Epithelial cell of esophagus (primary cell): ENCODE measurements at regions not wholly inside any gene's neighbourhood (a gene's known extent, or its start where the extent isn't known, plus 50 kb on each side); places are given as distances from the start of the nearest gene placed in this dataset.

ENCODE experiments used
- DNase-seq: peaks from one replicate; pipeline ENCODE4 v3.0.0; 2010; ENCODE audit warnings: low read depth
- H3K4me3 ChIP-seq: 2 replicates; pipeline ENCODE4 v1.5.1; 2011; ENCODE audit warnings: mild to moderate bottlenecking, low read length, control low read depth
- TF ChIP-seq, protein P1 (sequence below): IDR thresholded peaks from 2 replicates; pipeline ENCODE4 v1.5.1; 2011; ENCODE audit warnings: low read depth, mild to moderate bottlenecking, low read length, control low read depth, inconsistent platforms; ENCODE audit not compliant: insufficient read depth; ENCODE audit errors: missing control alignments

DNA sequence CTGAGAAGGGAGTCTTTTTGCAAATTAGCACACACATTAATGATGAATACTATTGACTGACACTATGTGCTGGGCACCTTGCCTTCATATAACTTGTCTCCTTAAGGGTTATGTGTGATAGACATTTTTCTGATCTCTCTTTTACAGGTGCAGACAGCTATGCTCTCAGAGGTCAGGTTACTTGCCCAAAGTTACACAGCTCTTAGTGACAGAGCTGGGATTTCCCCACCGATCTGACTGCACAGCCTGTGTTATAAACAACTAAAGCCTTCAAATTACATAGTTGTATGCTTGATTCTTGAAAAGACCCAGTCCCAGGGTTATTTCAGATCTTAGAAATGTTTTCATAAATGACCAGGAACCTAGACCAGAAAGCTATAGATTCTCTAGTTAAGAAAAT is 462.7 kb downstream of the EBF1 start:
- no peak overlapping the region for H3K4me3 ChIP-seq
- TF ChIP-seq, protein P1, sequence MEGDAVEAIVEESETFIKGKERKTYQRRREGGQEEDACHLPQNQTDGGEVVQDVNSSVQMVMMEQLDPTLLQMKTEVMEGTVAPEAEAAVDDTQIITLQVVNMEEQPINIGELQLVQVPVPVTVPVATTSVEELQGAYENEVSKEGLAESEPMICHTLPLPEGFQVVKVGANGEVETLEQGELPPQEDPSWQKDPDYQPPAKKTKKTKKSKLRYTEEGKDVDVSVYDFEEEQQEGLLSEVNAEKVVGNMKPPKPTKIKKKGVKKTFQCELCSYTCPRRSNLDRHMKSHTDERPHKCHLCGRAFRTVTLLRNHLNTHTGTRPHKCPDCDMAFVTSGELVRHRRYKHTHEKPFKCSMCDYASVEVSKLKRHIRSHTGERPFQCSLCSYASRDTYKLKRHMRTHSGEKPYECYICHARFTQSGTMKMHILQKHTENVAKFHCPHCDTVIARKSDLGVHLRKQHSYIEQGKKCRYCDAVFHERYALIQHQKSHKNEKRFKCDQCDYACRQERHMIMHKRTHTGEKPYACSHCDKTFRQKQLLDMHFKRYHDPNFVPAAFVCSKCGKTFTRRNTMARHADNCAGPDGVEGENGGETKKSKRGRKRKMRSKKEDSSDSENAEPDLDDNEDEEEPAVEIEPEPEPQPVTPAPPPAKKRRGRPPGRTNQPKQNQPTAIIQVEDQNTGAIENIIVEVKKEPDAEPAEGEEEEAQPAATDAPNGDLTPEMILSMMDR = no peak
- DNase-seq = no peak

DNA sequence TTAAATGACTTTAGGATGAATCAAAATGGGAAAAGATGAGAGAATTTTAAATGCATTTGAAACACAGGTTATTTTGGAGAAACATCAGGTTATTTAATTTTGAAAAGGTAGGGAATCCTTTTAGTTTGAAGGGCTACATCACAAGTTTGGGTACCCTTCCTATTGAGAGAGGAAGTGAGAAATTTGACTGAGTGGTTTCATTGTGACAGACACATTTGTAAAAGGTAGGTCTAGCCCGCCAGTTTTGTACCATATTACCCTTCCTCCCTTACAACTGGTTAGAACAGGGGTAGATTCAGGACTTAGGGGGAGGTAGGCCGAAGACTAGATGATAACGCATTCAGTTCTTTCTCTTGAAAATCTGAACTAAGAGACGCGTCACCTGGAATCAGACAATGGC is 464.2 kb downstream of the EBF1 start:
- no peak for DNase-seq
- no peak overlapping the region for H3K4me3 ChIP-seq
- TF ChIP-seq, protein P1 = no peak

DNA sequence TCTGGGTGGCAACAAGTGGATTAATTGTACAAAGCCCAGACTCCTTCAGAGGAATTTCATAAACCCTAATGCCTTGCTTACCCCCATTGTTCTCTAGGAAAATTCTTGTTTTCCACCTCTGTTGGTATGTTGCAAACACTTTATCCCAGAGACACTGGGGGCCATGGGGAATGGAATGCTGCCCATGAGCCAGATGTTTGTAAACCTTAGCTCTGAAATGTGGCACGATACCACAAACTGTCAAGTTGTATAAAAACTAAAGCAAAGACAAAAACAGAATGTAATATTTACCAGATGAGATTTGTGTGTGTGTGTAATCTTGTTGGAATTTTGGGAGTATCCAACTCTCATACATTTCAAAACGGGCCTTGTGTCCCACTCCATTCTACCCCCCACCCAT is 465.0 kb downstream of the EBF1 start:
- no peak overlapping the region for H3K4me3 ChIP-seq
- TF ChIP-seq, protein P1 = no peak
- DNase-seq = no peak

DNA sequence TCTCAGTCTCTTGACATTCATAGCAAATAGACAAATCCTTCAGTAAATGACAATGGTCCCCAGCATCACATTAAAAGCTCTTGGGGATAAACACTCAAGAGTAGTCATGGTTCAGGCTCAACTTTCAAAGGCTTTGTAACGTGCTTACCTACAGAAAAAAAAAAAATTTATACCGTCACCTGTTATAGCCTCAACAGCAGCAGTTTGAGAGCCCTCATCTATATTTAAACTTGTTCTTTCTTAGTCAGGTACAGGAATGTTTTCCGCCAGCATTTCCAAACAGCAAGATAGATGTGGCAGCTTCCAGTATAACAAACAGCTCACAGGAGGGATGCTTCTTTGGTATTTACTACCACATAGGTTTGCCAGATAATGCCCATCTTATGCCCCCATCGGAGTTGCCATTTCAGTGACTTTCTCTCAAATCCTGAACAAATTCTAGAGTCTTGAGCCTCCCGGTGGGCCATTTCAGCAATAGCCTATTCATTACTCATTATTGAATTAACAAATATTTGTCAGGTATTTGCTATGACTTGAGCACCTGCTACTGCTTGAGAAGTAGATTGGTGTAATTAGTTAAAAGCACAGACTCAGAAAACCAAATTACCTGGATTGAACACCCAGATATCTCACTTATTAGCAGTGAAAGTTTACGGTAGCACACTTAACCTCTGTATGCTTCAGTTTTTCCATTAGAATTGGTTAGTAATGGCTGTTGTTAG is 470.0 kb downstream of the EBF1 start:
- TF ChIP-seq, protein P1 = no peak
- no peak overlapping the region for H3K4me3 ChIP-seq
- no peak for DNase-seq

DNA sequence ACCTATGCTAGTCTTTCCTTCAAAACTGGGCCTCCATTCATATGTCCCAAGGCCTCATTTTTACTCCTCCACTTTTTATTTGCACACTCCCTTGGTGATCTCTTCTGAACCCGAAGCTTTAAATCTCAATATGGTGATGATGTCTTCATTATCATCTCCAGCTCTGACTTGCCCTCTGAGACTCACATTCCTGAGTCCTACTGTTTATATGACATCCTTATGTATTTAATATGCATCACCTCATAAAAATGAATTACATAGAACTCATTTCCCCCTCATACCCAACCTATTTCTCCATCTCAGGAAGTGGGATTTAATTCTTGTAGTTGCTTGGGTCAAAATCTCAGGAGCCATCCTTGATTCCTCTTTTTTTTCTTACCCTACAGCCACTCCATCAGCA is 473.0 kb downstream of the EBF1 start:
- TF ChIP-seq, protein P1 = no peak
- no peak overlapping the region for H3K4me3 ChIP-seq
- DNase-seq = no peak

DNA sequence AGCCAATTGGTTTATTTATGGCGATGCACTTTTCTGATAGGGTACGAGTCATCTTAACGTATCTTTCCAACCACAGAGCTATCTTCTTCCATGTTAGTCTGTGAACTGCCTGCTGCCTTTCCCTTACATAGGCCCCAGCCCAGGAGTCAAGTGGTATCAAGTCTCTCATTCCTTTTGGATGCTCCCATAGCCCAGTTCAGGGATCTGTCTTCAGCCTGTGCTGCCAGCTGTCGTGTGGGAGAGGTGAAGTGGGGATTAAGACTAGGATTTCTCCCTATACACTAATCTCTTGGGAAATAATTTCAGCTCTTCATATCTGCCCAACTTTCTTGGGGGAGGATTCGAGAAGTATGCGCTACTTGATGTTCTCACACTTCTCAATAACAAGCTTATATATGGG is 475.7 kb downstream of the EBF1 start:
- TF ChIP-seq, protein P1 = no peak
- DNase-seq = no peak
- no peak overlapping the region for H3K4me3 ChIP-seq

DNA sequence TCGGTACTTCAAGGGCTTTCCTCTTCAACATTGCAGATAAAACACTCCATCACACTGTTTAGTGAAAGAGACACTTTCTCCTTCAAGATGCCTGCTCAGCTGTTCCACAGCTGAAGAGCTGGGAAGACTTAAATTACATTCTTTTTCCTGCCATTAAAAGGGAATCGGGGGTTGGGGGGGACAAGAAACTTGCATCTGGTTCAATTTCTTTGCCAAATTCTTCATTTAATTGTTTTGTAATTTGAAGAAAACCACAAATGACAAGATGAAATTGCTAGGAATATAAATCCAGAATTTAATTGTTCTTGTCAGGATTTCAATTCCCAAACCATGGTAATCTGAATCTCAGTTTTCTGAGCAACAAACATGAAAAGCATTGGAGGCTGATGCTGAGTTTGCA is 478.3 kb downstream of the EBF1 start:
- TF ChIP-seq, protein P1 = no peak
- no peak for DNase-seq
- no peak overlapping the region for H3K4me3 ChIP-seq
